ENCODE measurements at regions not wholly inside any gene's neighbourhood (a gene's known extent, or its start where the extent isn't known, plus 50 kb on each side); places are given as distances from the start of the nearest gene placed in this dataset.

GRCh38 chr3:152669560-152669959 lies 165.4 kb upstream of the P2RY1 start:
- TF ChIP-seq POLR2A (IDR thresholded peaks at IDR 0.05): no peak
- no peak for TF ChIP-seq CTCF (IDR thresholded peaks at IDR 0.05)
- intact Hi-C loops (cut with DNase I; ENCODE audit: low total_unique reads): no loop called here

GRCh38 chr3:152671446-152672319 lies 163.2 kb upstream of the P2RY1 start:
- no peak overlapping the region for H3K4me3 ChIP-seq
- no peaks in the 10 kb centered on the region for H3K27me3 ChIP-seq
- no peak for DNase-seq
- H3K36me3 ChIP-seq: no peaks in the 10 kb centered on the region
- intact Hi-C loops (cut with DNase I; ENCODE audit: low total_unique reads): no loop called here
- TF ChIP-seq CTCF (IDR thresholded peaks at IDR 0.05): no peak
- TF ChIP-seq POLR2A (IDR thresholded peaks at IDR 0.05): no peak
- H3K9me3 ChIP-seq: no peaks in the 10 kb centered on the region
- H3K4me1 ChIP-seq: no peaks in the 10 kb centered on the region
- H3K27ac ChIP-seq: no peak overlapping the region

More at GRCh38 chr3:152669560-152669959, 165.4 kb upstream of the P2RY1 start:
- Histone ChIP-seq H3K27me3 (no peaks in the 10 kb centered on the region), H3K4me3 (no peak overlapping the region), H3K36me3 (no peaks in the 10 kb centered on the region), H3K9me3 (no peaks in the 10 kb centered on the region), H3K27ac (no peak overlapping the region), H3K4me1 (no peaks in the 10 kb centered on the region)
- DNase-seq: no peak

- Histone ChIP-seq H3K27ac (no peak overlapping the region), H3K27me3 (no peaks in the 10 kb centered on the region), H3K4me1 (no peaks in the 10 kb centered on the region), H3K4me3 (no peak overlapping the region), H3K9me3 (no peaks in the 10 kb centered on the region), H3K36me3 (no peaks in the 10 kb centered on the region)
- no peak for TF ChIP-seq POLR2A (IDR thresholded peaks at IDR 0.05)
- no peak for TF ChIP-seq CTCF (IDR thresholded peaks at IDR 0.05)
- DNase-seq: no peak
- intact Hi-C loops (cut with DNase I; ENCODE audit: low total_unique reads): no loop called here
Measured at GRCh38 chr3:152672320-152672649, 162.6 kb upstream of the P2RY1 start.

- DNase-seq: no peak
- no peaks in the 10 kb centered on the region for H3K9me3 ChIP-seq
- TF ChIP-seq POLR2A (IDR thresholded peaks at IDR 0.05): no peak
- no peak for TF ChIP-seq CTCF (IDR thresholded peaks at IDR 0.05)
Measured at GRCh38 chr3:152676810-152677379, 158.0 kb upstream of the P2RY1 start.

GRCh38 chr3:152677491-152677890 lies 157.4 kb upstream of the P2RY1 start:
- TF ChIP-seq POLR2A (IDR thresholded peaks at IDR 0.05) (no peak), CTCF (IDR thresholded peaks at IDR 0.05) (no peak)
- H3K4me3 ChIP-seq: no peak overlapping the region
- H3K27ac ChIP-seq: no peak overlapping the region
- H3K9me3 ChIP-seq: no peaks in the 10 kb centered on the region
- H3K27me3 ChIP-seq: no peaks in the 10 kb centered on the region
- no peaks in the 10 kb centered on the region for H3K4me1 ChIP-seq
- no peaks in the 10 kb centered on the region for H3K36me3 ChIP-seq
- intact Hi-C loops (cut with DNase I; ENCODE audit: low total_unique reads): no loop called here
- no peak for DNase-seq

More at GRCh38 chr3:152676810-152677379, 158.0 kb upstream of the P2RY1 start:
- H3K27ac ChIP-seq: no peak overlapping the region
- intact Hi-C loops (cut with DNase I; ENCODE audit: low total_unique reads): no loop called here
- no peaks in the 10 kb centered on the region for H3K27me3 ChIP-seq
- no peak overlapping the region for H3K4me3 ChIP-seq
- H3K4me1 ChIP-seq: no peaks in the 10 kb centered on the region
- H3K36me3 ChIP-seq: no peaks in the 10 kb centered on the region

Measured in uterus (tissue), 3 donors.